Activated CD4-positive, alpha-beta T cell treated with anti-CD3 and anti-CD28 coated beads for 4 hours (primary cell): ENCODE measurements at regions not wholly inside any gene's neighbourhood (a gene's known extent, or its start where the extent isn't known, plus 50 kb on each side); places are given as distances from the start of the nearest gene placed in this dataset.

Source experiments
- DNase-seq, 2 donors: peaks; one replicate each; pipeline ENCODE4 v3.0.0-alpha.2; 2020

DNA sequence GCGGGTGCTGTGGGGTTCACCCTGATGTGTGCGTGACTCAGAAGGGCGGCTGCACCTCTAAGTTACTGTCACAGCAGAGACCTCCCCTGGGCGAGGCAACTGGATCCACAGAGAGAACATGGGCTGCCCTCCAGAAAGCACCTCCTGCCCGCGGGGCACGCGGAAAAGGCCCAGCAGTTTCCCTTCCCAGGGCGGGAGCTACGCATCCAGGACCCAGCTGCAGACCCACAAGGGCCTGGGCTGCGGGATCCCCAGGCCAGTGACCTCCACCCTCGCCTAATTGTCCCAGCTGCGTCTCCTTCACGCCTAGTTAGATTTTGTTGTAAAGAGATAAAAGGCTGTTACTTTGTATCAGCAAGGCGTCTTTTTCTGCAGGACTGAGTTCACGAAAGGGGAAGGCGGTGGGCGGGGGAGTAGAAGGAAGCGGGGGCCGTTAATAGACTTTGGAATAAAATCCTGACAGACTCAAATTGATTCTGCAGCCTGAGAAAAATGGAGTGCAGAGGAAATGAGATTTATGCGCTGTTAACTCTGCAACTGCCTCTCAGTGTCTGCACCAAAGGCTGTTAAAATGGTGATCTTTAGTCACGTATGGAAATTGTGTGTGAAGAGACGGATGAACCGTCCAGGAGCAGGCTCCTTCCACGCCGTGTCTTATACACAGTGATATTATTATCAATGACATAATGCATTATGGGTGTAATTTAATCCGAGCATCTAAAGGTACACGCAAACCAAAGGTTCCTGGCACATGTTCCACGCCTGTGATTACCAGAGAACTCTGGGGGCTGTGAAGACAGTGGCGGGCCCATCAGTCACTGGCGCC lies 65.9 kb upstream of the FBRSL1 start:
- DNase-seq: no peak

DNA sequence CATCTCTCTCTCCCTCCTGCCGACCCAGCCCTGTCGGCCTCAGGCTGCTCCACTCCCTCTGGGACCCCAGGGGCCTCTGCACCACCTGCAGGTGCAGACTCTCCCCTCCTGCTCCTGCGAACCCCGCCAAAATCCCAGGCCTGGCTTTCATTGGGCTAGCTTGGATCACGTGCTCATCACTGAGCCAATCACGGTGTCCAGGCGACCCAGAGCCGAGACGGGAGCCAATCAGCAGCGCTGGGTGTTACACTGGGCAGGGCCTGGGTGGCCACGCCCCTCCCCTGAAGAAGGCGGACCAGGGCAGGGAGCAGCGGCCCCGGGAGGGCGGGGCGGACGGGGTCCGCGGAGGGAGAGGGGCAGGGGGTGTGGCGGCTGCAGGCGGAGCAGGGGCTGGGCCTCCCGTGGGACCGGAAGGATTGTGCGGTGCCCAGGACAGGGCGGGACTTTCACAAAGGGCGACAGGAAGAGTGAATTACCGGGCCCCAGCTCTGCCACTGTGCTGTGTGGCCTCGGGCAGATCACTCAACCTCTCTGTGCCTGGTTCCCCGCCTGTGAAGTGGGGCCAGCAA lies 66.6 kb upstream of the FBRSL1 start:
- no peak for DNase-seq

DNA sequence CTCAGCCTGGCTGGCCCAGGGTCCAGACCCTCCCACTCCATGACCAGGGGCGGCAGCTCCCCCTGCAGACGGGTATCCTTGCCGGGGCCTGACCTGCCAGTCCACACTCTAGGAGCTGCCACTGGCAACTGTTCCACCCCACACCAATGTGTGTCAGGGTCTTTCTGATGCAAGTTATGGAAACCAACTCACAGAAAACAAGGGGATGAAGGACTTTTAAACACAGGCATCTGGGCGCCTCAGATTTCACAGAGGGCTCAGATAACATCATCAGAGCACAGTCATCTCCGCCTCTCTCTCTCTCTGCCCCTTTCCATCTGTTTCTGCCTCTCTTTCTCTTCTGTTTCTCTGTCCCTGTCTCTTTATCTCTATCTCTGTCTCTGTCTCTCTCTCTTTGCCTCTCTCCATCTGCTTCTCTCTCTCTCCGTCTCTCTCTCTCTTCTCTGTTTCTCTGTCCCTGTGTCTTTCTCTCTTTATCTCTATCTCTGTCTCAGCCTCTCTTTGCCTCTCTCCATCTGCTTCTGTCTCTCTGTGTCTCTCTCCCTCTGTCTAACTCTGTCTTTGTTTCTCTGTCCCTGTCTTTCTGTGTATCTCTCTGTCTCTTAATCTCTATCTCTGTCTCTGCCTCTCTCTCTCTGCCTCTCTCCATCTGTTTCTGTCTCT lies 67.4 kb upstream of the FBRSL1 start:
- no peak for DNase-seq

GRCh38 chr12:132422040-132422380 lies 67.9 kb upstream of the FBRSL1 start:
- no peak for DNase-seq

- DNase-seq: no peak
Measured at GRCh38 chr12:132419631-132420246, 70.2 kb upstream of the FBRSL1 start.

DNA sequence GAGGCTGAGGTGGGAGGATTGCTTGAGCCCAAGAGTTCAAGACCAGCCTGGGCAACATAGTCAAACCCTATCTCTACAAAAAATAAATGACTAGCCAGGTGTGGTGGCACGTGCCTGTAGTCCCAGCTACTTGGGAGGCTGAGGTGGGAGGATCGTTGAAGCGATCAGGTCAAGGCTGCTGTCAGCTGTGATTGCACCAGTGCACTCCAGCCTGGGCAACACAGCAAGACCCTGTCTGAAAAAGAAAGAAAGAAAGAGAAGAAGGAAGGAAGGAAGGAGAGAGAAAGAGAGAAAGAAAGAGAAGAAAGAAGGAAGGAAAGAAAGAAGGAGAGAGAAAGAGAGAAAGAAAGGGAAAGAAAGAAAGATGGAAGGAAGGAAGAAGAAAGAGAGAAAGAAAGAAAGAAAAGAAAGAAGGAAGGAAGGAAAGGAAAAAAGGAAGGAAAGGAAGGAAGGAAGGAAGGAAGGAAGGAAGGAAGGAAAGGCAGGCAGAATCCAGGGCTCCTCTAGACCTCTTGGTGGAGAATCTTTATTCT lies 71.5 kb upstream of the FBRSL1 start:
- DNase-seq: no peak

- DNase-seq: no peak
Measured at GRCh38 chr12:132417741-132418140, 72.2 kb upstream of the FBRSL1 start.

GRCh38 chr12:132416827-132417226 lies 73.1 kb upstream of the FBRSL1 start:
- no peak for DNase-seq

GRCh38 chr12:132416121-132416673 lies 73.8 kb upstream of the FBRSL1 start:
- DNase-seq: no peak

DNA sequence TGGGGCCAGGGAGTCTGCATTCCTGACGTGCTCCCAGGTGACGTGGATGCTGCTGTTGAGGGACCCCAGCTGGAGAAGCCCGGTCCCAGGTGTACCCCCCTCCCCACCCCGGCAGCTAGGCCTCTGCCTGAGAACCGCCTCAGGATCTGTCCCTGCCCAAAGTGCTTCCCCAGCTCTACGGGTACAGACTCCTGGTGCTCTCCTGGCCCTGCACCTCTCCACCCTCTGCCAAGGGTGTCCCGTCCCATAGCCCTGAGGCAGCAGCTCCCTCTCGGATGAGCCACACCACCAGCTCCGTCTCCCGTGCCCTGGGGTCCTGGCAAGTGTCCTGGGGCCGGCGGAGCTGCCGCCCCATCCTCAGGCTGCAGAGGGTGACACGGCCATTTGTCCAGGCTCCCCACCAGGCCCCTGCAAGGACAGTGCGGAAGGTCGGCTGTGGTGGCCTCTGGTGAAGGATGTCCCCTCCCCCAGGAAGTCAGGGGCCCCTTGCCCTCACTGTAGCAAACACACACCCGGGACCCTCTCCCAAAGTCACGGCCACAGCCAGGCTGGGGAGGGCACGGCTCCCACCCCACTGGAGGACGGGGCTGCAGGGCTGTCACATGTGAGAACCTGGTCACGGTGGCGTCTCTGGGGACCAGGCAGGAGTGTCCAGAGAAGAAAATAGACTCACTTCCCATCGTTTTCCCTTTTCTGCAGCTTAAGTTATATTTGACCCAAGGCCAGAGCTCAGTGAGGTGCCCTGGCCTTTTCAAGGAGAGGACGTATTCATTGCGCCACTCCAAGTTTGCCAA lies 74.4 kb upstream of the FBRSL1 start:
- DNase-seq: no peak

- peak; percentile 72 to 78 for DNase-seq
Measured at GRCh38 chr12:132414634-132415326, 75.2 kb upstream of the FBRSL1 start.

DNA sequence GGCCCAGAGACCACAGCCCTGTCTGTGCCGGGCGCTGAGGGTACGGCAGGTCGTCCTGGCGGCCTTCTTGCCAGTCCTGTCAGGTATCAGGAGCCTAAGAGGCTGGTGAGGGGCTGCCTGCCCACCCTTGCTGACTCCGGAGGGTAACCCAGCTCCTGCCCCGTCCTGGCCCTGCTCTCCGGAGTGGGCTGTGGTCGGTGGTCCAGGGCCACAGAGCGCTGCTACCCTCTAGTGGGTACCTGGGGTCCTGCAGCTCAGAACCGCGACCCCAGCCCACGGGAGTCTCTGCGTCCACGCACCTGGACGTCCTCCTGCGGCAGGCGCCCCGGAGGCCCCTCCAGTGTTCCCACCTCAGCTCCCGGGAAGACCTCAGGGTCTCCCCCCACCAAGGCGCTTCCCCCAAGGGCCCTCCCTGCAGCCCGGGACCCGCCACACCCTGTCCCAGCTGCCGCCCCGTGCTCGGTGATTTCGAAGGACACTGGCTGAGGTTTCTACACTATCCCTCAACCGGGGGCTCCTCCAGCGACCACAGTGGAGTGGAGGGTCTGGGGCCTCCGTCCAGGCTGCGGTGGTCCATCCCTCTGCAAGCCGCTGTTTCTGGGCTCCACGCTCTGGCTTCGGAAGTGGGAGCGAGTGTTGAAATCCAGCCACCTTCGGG lies 75.9 kb upstream of the FBRSL1 start:
- no peak for DNase-seq

DNA sequence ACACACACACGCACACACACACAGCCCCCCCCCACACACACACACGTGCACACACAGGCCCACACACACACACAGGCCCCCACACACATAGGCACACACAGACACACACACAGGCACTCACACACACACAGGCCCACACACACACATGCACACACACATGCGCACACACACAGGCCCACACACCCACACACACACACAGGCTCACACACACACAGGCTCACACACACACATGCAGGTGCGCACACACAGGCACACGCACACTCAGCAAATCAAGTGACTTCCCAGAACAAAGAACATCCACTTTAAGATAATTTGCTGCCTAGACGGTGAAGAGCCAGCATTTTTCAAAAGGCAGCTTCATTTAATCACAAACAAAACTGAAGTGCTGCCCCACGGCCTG lies 78.5 kb upstream of the FBRSL1 start:
- DNase-seq: no peak

DNA sequence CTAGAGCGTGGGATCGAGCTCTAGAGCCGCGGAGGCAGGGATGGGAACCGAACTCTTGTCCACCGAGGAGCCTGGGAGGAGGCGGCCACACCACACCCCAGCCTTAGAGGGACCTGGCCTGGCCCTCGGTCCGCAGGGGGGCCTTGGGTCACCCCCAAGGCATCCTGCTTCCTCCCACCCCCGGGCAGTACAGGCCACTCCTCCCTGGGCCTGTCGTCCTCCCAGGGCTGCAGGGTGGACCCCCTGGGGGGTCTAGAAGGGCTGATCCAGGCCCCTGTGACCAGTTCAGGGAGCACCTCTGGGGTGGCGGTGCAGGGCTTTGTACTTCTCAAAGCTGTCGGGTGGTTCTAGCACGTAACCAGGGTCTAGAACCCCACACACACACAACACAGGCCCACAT lies 79.1 kb upstream of the FBRSL1 start:
- DNase-seq: no peak

GRCh38 chr12:132410296-132410625 lies 79.7 kb upstream of the FBRSL1 start:
- no peak for DNase-seq

DNA sequence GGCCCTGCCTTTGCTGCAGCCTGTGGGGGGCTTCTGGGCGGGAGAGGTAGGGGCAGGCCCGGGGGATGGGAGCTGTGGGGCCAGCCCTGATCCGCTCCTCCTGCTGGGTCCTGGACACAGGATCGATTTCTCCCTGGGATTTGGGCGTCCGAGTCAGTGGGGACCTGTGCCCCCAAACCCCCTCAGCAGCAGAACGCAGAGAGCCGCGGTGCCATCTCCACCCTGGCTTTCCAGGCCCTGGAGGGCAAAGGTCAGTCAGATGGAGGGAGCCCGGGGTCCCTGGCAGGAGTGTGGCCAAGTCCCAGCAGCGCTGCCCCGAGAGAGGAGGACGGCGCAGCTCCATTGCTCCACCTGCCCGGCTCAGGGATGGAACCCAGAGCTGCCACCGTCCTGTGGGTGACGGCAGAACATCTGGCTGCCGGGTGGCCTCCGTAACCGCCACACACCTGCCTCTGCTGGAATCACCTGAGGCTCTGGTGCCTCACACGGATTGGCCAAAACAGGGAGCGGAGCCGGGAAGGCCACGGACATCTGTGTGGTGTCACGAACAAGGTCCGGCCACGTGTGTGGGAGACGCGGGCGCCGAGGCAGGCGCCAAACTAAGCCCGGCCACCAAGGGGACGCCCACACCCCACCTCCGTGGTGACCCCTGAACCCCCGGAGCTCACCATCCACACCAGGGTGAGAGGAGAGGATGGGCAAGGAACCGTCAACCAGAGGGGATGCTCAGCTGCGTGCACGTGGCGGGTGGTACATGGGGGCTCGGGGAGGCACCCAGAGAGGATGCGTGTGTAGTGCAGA lies 80.3 kb upstream of the FBRSL1 start:
- no peak for DNase-seq

- DNase-seq: no peak
Measured at GRCh38 chr12:132408626-132409494, 79.5 kb upstream of the GALNT9 start.

- DNase-seq: no peak
Measured at GRCh38 chr12:132407992-132408391, 78.6 kb upstream of the GALNT9 start.

DNA sequence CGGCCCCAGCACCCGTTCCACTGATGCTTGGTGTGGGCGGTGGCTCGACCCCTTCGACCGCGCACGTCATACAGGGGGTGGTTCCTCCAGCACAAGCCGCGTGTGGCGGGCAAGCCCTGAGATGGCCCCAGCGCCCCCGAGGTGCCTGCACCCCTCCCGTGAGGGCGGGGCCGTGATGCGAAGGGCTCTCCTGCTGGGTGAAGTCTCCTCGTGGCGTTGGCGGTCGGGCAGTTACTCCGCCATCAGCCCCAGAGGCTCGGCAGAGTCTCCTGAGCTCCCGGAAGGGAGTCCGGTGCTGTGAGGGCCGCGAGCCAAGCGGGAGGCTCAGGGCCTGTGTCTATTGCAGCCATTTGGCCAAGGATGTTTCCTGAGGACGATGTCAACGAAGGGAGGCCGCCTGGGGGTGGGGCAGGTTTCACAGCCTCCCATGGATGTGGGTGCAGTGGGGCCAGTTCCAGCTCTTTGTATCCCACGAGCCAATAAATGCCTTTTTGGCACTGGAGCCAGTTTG lies 78.1 kb upstream of the GALNT9 start:
- DNase-seq: no peak
